Upper lobe of left lung (tissue), 4 donors: ENCODE measurements at regions not wholly inside any gene's neighbourhood (a gene's known extent, or its start where the extent isn't known, plus 50 kb on each side); places are given as distances from the start of the nearest gene placed in this dataset.

Experiments used
- POLR2A ChIP-seq, 4 donors: fragments of 450-650 bp; IDR thresholded peaks; one replicate each; pipeline ENCODE4 v1.5.1; 2016 to 2017; ENCODE audit warnings: antibody characterized with exemption in 4 of 4, mild to moderate bottlenecking in 2 of 4
- TF ChIP-seq, protein P1 (sequence below), 6 experiments: fragments of 450-650 bp in 4 of 6; fragments of 200-600 bp in 2 of 6; sonication (generic) in 2 of 6; IDR thresholded peaks; one replicate each; pipeline ENCODE4 v1.5.1; 2016 to 2019; ENCODE audit warnings: antibody characterized with exemption in 6 of 6

DNA sequence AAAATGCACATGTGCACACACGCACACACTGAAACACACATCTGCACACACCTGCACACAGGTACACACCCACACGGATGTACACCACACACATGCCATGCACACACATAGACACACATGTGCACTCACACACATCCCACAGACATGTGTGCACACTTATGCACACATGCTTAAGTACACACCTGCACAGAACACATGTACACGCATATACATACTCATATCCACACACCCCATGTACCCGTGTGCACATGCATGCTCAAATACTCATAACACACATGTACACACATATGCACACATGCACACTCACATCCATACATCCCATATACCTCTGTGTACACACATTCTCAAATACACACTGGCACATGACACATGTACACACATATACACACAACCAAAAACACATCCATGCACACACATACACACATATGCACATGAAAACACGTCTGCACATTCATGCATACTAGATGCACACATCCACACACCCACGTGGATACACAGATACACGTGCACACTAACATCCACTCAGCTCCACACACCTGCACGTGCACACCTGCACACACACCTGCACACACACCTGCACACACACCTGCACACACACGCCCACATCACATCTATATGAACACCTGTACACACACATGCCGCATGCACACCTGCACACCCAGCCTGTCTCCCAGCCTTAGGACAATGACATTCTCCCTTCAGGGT is 336.7 kb downstream of the ADGRD1 start:
- no peak for TF ChIP-seq POLR2A (IDR thresholded peaks at IDR 0.05)
- TF ChIP-seq, protein P1, sequence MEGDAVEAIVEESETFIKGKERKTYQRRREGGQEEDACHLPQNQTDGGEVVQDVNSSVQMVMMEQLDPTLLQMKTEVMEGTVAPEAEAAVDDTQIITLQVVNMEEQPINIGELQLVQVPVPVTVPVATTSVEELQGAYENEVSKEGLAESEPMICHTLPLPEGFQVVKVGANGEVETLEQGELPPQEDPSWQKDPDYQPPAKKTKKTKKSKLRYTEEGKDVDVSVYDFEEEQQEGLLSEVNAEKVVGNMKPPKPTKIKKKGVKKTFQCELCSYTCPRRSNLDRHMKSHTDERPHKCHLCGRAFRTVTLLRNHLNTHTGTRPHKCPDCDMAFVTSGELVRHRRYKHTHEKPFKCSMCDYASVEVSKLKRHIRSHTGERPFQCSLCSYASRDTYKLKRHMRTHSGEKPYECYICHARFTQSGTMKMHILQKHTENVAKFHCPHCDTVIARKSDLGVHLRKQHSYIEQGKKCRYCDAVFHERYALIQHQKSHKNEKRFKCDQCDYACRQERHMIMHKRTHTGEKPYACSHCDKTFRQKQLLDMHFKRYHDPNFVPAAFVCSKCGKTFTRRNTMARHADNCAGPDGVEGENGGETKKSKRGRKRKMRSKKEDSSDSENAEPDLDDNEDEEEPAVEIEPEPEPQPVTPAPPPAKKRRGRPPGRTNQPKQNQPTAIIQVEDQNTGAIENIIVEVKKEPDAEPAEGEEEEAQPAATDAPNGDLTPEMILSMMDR (IDR thresholded peaks at IDR 0.05): no peak
